ENCODE measurements at regions not wholly inside any gene's neighbourhood (a gene's known extent, or its start where the extent isn't known, plus 50 kb on each side); places are given as distances from the start of the nearest gene placed in this dataset.

GRCh38 chr2:761384-761783, 84.2 kb upstream of the TMEM18 start:
- H3K36me3 ChIP-seq (ENCODE audit: control insufficient read depth in 2 of 2, insufficient read depth in 2 of 2, low read length in 1 of 2) = no peaks in the 10 kb centered on the region
- H3K9me3 ChIP-seq (ENCODE audit: control insufficient read depth in 2 of 2, insufficient read depth in 1 of 2, low read depth in 1 of 2, low read length in 1 of 2) = peaks cover 0 to 2% of the 10 kb centered on the region in 2 donors
- no peaks in the 10 kb centered on the region for H3K27me3 ChIP-seq (ENCODE audit: control insufficient read depth in 1 of 2, insufficient read depth in 2 of 2, low read length in 2 of 2)
- H3K4me3 ChIP-seq (ENCODE audit: low read depth in 1 of 2, low read length in 2 of 2) = no peak overlapping the region
- no peak overlapping the region for H3K27ac ChIP-seq (ENCODE audit: low read depth in 2 of 2, low read length in 1 of 2)
- 53 to 69% methylated on average over 6 of the region's 6 CpGs for WGBS, 2 donors
- H3K4me1 ChIP-seq (ENCODE audit: control insufficient read depth in 2 of 2, insufficient read depth in 2 of 2, low read length in 1 of 2) = no peaks in the 10 kb centered on the region

DNA sequence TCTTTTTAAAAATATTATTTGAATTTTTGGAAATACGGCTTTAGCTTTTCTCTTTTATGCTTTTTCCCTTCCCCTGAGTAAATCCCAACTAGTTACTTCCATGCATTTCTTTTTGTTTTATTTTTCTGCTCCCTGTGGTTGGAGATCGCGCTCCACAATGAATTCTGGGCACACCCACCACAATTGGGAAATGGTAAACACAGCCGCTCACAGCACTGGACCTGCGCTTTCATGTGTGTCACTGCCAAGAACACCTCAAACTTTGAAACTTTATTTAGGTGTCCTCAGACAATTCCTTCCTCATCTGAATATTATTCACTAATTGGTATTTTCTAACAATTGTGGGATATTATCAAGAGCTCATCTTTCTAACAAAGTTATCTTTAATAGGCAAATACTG, 82.8 kb upstream of the TMEM18 start:
- Histone ChIP-seq H3K27me3 (ENCODE audit: control insufficient read depth in 1 of 2, insufficient read depth in 2 of 2, low read length in 2 of 2) (no peaks in the 10 kb centered on the region), H3K36me3 (ENCODE audit: control insufficient read depth in 2 of 2, insufficient read depth in 2 of 2, low read length in 1 of 2) (no peaks in the 10 kb centered on the region), H3K4me1 (ENCODE audit: control insufficient read depth in 2 of 2, insufficient read depth in 2 of 2, low read length in 1 of 2) (no peaks in the 10 kb centered on the region), H3K9me3 (ENCODE audit: control insufficient read depth in 2 of 2, insufficient read depth in 1 of 2, low read depth in 1 of 2, low read length in 1 of 2) (no peaks in the 10 kb centered on the region), H3K4me3 (ENCODE audit: low read depth in 1 of 2, low read length in 2 of 2) (no peak overlapping the region), H3K27ac (ENCODE audit: low read depth in 2 of 2, low read length in 1 of 2) (no peak overlapping the region)
- 62 to 74% methylated on average over 5 of the region's 5 CpGs for WGBS, 2 donors

- H3K9me3 ChIP-seq (ENCODE audit: control insufficient read depth in 2 of 2, insufficient read depth in 1 of 2, low read depth in 1 of 2, low read length in 1 of 2) = no peaks in the 10 kb centered on the region
- no peaks in the 10 kb centered on the region for H3K27me3 ChIP-seq (ENCODE audit: control insufficient read depth in 1 of 2, insufficient read depth in 2 of 2, low read length in 2 of 2)
- H3K4me1 ChIP-seq (ENCODE audit: control insufficient read depth in 2 of 2, insufficient read depth in 2 of 2, low read length in 1 of 2) = no peaks in the 10 kb centered on the region
- H3K4me3 ChIP-seq (ENCODE audit: low read depth in 1 of 2, low read length in 2 of 2) = no peak overlapping the region
- H3K36me3 ChIP-seq (ENCODE audit: control insufficient read depth in 2 of 2, insufficient read depth in 2 of 2, low read length in 1 of 2) = no peaks in the 10 kb centered on the region
- H3K27ac ChIP-seq (ENCODE audit: low read depth in 2 of 2, low read length in 1 of 2) = no peak overlapping the region
- 77 to 80% methylated on average over 12 to 13 of the region's 13 CpGs for WGBS, 2 donors
Measured at GRCh38 chr2:758073-758820, 81.0 kb upstream of the TMEM18 start.

DNA sequence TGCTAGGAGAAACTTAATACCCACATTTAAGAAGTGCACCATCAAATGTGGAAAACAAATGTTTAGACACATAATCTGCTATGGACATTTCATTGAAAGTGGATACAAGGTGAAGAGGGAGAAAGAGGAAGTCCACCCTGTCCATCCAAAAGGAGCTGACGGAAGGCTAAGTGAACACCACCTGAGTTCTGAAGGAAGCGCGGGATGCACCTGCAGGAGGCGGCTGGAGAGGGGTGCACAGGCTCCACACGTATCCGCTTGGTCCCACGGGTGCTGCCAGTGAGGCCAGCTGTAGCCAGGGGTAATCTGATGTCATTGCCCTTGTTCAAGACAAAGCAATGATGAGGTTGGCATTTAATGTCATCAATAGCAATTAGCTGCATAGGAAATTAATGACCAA, 75.9 kb upstream of the TMEM18 start:
- no peak overlapping the region for H3K27ac ChIP-seq (ENCODE audit: low read depth in 2 of 2, low read length in 1 of 2)
- no peaks in the 10 kb centered on the region for H3K36me3 ChIP-seq (ENCODE audit: control insufficient read depth in 2 of 2, insufficient read depth in 2 of 2, low read length in 1 of 2)
- H3K27me3 ChIP-seq (ENCODE audit: control insufficient read depth in 1 of 2, insufficient read depth in 2 of 2, low read length in 2 of 2) = no peaks in the 10 kb centered on the region
- H3K4me3 ChIP-seq (ENCODE audit: low read depth in 1 of 2, low read length in 2 of 2) = no peak overlapping the region
- no peaks in the 10 kb centered on the region for H3K9me3 ChIP-seq (ENCODE audit: control insufficient read depth in 2 of 2, insufficient read depth in 1 of 2, low read depth in 1 of 2, low read length in 1 of 2)
- H3K4me1 ChIP-seq (ENCODE audit: control insufficient read depth in 2 of 2, insufficient read depth in 2 of 2, low read length in 1 of 2) = no peaks in the 10 kb centered on the region
- 90 to 92% methylated on average over 7 of the region's 7 CpGs for WGBS, 2 donors

DNA sequence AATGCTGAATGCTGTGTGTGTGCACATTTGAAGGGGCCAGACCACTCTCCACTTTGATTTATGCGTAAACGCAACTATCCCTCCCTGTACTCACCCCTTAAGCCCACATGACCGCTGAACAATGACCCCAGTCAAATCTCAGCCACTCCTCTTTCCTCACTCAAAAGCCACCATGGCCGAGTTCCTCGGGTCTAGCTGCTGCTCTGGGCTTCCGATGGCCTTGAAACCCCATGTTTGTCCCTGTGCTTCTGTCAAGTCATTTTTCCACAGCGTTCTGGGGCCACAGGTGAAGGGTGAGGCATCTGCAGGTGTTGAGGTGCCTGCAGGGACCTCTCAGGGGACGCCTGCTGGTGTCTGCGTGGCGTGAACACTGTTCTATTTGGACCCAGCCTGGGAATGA, 74.3 kb upstream of the TMEM18 start:
- no peak overlapping the region for H3K27ac ChIP-seq (ENCODE audit: low read depth in 2 of 2, low read length in 1 of 2)
- no peaks in the 10 kb centered on the region for H3K36me3 ChIP-seq (ENCODE audit: control insufficient read depth in 2 of 2, insufficient read depth in 2 of 2, low read length in 1 of 2)
- no peak overlapping the region for H3K4me3 ChIP-seq (ENCODE audit: low read depth in 1 of 2, low read length in 2 of 2)
- H3K27me3 ChIP-seq (ENCODE audit: control insufficient read depth in 1 of 2, insufficient read depth in 2 of 2, low read length in 2 of 2) = no peaks in the 10 kb centered on the region
- no peaks in the 10 kb centered on the region for H3K4me1 ChIP-seq (ENCODE audit: control insufficient read depth in 2 of 2, insufficient read depth in 2 of 2, low read length in 1 of 2)
- H3K9me3 ChIP-seq (ENCODE audit: control insufficient read depth in 2 of 2, insufficient read depth in 1 of 2, low read depth in 1 of 2, low read length in 1 of 2) = no peaks in the 10 kb centered on the region
- 74 to 82% methylated on average over 10 of the region's 10 CpGs for WGBS, 2 donors

DNA sequence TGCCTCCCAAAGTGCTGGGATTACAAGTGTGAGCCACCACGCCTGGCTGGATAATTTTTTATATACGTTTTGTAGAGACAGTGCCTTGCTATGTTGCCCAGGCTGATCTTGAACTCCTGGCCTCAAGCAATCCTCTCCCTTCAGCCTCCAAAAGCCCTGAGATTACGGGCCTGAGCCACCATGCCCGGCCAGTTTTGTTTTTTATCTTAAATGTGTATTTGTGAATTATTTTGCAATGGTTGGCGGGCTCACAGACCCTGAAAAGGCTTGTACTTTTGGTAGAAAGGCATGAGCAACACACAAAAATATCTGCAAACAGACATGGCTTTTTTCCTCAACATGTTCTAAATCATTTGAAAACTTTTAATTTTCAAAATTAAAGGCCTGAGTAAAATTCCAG, 73.4 kb upstream of the TMEM18 start:
- no peaks in the 10 kb centered on the region for H3K4me1 ChIP-seq (ENCODE audit: control insufficient read depth in 2 of 2, insufficient read depth in 2 of 2, low read length in 1 of 2)
- 87 to 88% methylated on average over 5 of the region's 5 CpGs for WGBS, 2 donors
- H3K4me3 ChIP-seq (ENCODE audit: low read depth in 1 of 2, low read length in 2 of 2) = no peak overlapping the region
- H3K27me3 ChIP-seq (ENCODE audit: control insufficient read depth in 1 of 2, insufficient read depth in 2 of 2, low read length in 2 of 2) = no peaks in the 10 kb centered on the region
- H3K36me3 ChIP-seq (ENCODE audit: control insufficient read depth in 2 of 2, insufficient read depth in 2 of 2, low read length in 1 of 2) = no peaks in the 10 kb centered on the region
- no peaks in the 10 kb centered on the region for H3K9me3 ChIP-seq (ENCODE audit: control insufficient read depth in 2 of 2, insufficient read depth in 1 of 2, low read depth in 1 of 2, low read length in 1 of 2)
- H3K27ac ChIP-seq (ENCODE audit: low read depth in 2 of 2, low read length in 1 of 2) = no peak overlapping the region

- no peaks in the 10 kb centered on the region for H3K36me3 ChIP-seq (ENCODE audit: control insufficient read depth in 2 of 2, insufficient read depth in 2 of 2, low read length in 1 of 2)
- H3K27me3 ChIP-seq (ENCODE audit: control insufficient read depth in 1 of 2, insufficient read depth in 2 of 2, low read length in 2 of 2) = no peaks in the 10 kb centered on the region
- WGBS, 2 donors = 91 to 92% methylated on average over 12 of the region's 12 CpGs
- H3K4me3 ChIP-seq (ENCODE audit: low read depth in 1 of 2, low read length in 2 of 2) = no peak overlapping the region
- no peak overlapping the region for H3K27ac ChIP-seq (ENCODE audit: low read depth in 2 of 2, low read length in 1 of 2)
- no peaks in the 10 kb centered on the region for H3K4me1 ChIP-seq (ENCODE audit: control insufficient read depth in 2 of 2, insufficient read depth in 2 of 2, low read length in 1 of 2)
- H3K9me3 ChIP-seq (ENCODE audit: control insufficient read depth in 2 of 2, insufficient read depth in 1 of 2, low read depth in 1 of 2, low read length in 1 of 2) = no peaks in the 10 kb centered on the region
Measured at GRCh38 chr2:747762-748351, 70.7 kb upstream of the TMEM18 start.

DNA sequence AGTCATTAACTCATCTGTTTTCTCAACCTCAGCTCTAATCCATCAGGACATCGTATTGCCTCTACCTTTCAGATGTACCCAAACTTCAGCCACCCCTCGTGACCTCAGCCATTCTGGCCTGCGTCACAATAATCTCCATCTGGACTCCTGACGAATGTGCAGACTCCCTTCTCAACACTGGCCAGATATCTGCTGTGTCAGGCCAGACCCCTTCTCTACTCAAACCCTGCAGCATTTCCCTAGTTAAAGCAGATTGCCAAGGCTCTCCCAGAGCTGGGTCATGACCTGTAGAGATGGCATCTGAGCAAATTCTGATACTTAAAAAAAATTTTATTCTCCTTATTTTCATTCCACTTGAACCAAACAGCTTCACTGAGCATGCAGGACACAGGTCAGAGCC, 69.5 kb upstream of the TMEM18 start:
- Histone ChIP-seq H3K27me3 (ENCODE audit: control insufficient read depth in 1 of 2, insufficient read depth in 2 of 2, low read length in 2 of 2) (no peaks in the 10 kb centered on the region), H3K36me3 (ENCODE audit: control insufficient read depth in 2 of 2, insufficient read depth in 2 of 2, low read length in 1 of 2) (no peaks in the 10 kb centered on the region), H3K27ac (ENCODE audit: low read depth in 2 of 2, low read length in 1 of 2) (no peak overlapping the region), H3K9me3 (ENCODE audit: control insufficient read depth in 2 of 2, insufficient read depth in 1 of 2, low read depth in 1 of 2, low read length in 1 of 2) (no peaks in the 10 kb centered on the region), H3K4me1 (ENCODE audit: control insufficient read depth in 2 of 2, insufficient read depth in 2 of 2, low read length in 1 of 2) (no peaks in the 10 kb centered on the region), H3K4me3 (ENCODE audit: low read depth in 1 of 2, low read length in 2 of 2) (no peak overlapping the region)
- 71 to 77% methylated on average over 4 of the region's 4 CpGs for WGBS, 2 donors

DNA sequence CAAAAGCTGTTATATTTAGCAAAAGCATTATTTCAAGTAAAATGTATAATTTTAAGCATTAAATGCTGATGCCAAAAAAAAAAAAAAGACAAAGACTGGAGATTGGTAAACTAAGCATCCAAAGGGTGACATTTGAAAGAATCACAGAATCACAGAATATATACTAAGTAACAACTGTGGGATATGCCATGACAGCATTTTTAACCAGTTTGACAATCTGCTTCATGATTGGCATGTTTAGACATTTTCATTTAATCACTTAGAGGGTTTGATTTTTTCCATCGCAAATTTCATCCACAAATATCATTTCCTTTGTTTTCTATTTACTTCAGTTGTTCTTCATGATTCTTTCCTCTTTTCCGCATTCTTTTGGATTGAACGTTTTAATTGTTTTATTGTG, 66.9 kb upstream of the TMEM18 start:
- peaks cover 4 to 6% of the 10 kb centered on the region in 2 donors for H3K4me1 ChIP-seq (ENCODE audit: control insufficient read depth in 2 of 2, insufficient read depth in 2 of 2, low read length in 1 of 2)
- H3K9me3 ChIP-seq (ENCODE audit: control insufficient read depth in 2 of 2, insufficient read depth in 1 of 2, low read depth in 1 of 2, low read length in 1 of 2) = no peaks in the 10 kb centered on the region
- H3K27ac ChIP-seq (ENCODE audit: low read depth in 2 of 2, low read length in 1 of 2) = no peak overlapping the region
- H3K36me3 ChIP-seq (ENCODE audit: control insufficient read depth in 2 of 2, insufficient read depth in 2 of 2, low read length in 1 of 2) = no peaks in the 10 kb centered on the region
- peaks cover 0 to 3% of the 10 kb centered on the region in 2 donors for H3K27me3 ChIP-seq (ENCODE audit: control insufficient read depth in 1 of 2, insufficient read depth in 2 of 2, low read length in 2 of 2)
- 86 to 91% methylated on average over 3 of the region's 3 CpGs for whole genome bisulfite sequencing, 2 donors
- no peak overlapping the region for H3K4me3 ChIP-seq (ENCODE audit: low read depth in 1 of 2, low read length in 2 of 2)

DNA sequence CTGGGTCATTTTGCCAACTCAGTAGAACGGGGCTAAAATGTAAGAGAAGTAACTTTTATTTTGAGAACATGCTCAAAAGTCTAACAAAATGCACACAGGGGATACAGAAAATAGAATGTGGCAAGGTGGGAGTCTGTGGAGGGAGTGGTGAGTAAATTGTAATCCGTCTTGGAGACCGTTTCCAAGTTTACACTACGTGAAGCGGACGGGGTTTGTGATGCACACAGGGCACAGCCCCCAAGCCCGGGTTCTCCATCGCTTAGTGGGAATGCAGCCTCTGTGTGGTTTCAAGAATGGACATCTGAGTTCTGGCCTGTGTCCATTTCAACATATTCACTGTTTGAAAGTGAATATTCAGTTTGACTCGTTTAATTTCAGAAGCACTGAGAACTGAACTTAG, 65.0 kb upstream of the TMEM18 start:
- Histone ChIP-seq H3K27me3 (ENCODE audit: control insufficient read depth in 1 of 2, insufficient read depth in 2 of 2, low read length in 2 of 2) (peaks cover 0 to 3% of the 10 kb centered on the region in 2 donors), H3K36me3 (ENCODE audit: control insufficient read depth in 2 of 2, insufficient read depth in 2 of 2, low read length in 1 of 2) (no peaks in the 10 kb centered on the region), H3K4me1 (ENCODE audit: control insufficient read depth in 2 of 2, insufficient read depth in 2 of 2, low read length in 1 of 2) (peaks cover 4 to 6% of the 10 kb centered on the region in 2 donors), H3K9me3 (ENCODE audit: control insufficient read depth in 2 of 2, insufficient read depth in 1 of 2, low read depth in 1 of 2, low read length in 1 of 2) (no peaks in the 10 kb centered on the region), H3K27ac (ENCODE audit: low read depth in 2 of 2, low read length in 1 of 2) (no peak overlapping the region), H3K4me3 (ENCODE audit: low read depth in 1 of 2, low read length in 2 of 2) (no peak overlapping the region)
- WGBS, 2 donors = 76 to 79% methylated on average over 9 of the region's 9 CpGs

Measured in esophagus (tissue), 2 donors.